H1 (cell line): ENCODE measurements at regions not wholly inside any gene's neighbourhood (a gene's known extent, or its start where the extent isn't known, plus 50 kb on each side); places are given as distances from the start of the nearest gene placed in this dataset.

Source experiments
- CTCF ChIA-PET: fragments of 300-600 bp; sonication (Branson Sonifier 250); formaldehyde crosslinking; loops from one replicate; lab custom pipeline; 2021; ENCODE audit not compliant: partially characterized antibody; lab: Charles Lee
- POLR2A ChIA-PET: fragments of 300-600 bp; sonication (Branson Sonifier 250); formaldehyde crosslinking; loops from one replicate; lab custom pipeline; 2021; ENCODE audit warnings: inconsistent platforms; ENCODE audit not compliant: partially characterized antibody; lab: Charles Lee
- DNase-seq, 2 experiments: peaks; one replicate each; pipeline versions ENCODE4 v3.0.0 to v3.0.0-alpha.2; 2010 to 2022; ENCODE audit warnings: low spot score in 2 of 2, low read depth in 1 of 2, mixed read lengths in 1 of 2
- FAIRE-seq: peaks from 2 replicates; lab custom pipeline; 2011; peaks lifted over from hg19 to GRCh38; lab: Jason Lieb, UNC
- H2AFZ ChIP-seq: 2 replicates; pipeline ENCODE4 v1.8.1; 2012; ENCODE audit warnings: low read length, inconsistent platforms
- H2AK5ac ChIP-seq: 2 replicates; pipeline ENCODE4 v1.6.1; 2013; ENCODE audit warnings: low read depth, low read length
- H2BK120ac ChIP-seq: replicated peaks from 2 replicates; pipeline ENCODE3; 2013; ENCODE audit warnings: low read depth, low read length, inconsistent platforms
- H2BK12ac ChIP-seq: 2 replicates; pipeline ENCODE4 v1.6.1; 2013; ENCODE audit warnings: low read depth, low read length
- H2BK15ac ChIP-seq: 2 replicates; pipeline ENCODE4 v1.6.1; 2013; ENCODE audit warnings: low read length
- H2BK20ac ChIP-seq: 2 replicates; pipeline ENCODE4 v1.6.1; 2013; ENCODE audit warnings: low read length
- H2BK5ac ChIP-seq: 2 replicates; pipeline ENCODE4 v1.6.1; 2013; ENCODE audit warnings: low read depth, low read length
- H3K14ac ChIP-seq: 2 replicates; pipeline ENCODE4 v1.6.1; 2013; ENCODE audit warnings: inconsistent platforms; ENCODE audit not compliant: insufficient read length
- H3K18ac ChIP-seq: 2 replicates; pipeline ENCODE4 v1.6.1; 2013; ENCODE audit warnings: low read length; ENCODE audit errors: extremely low read depth
- H3K23ac ChIP-seq: 2 replicates; pipeline ENCODE4 v1.6.1; 2013; ENCODE audit warnings: inconsistent platforms; ENCODE audit not compliant: insufficient read length
- H3K23me2 ChIP-seq: 2 replicates; pipeline ENCODE4 v1.6.1; 2013; ENCODE audit warnings: low read depth, low read length
- H3K27ac ChIP-seq: 2 replicates; pipeline ENCODE4 v1.6.1; 2011; ENCODE audit warnings: low read depth, low read length, inconsistent platforms
- H3K27me3 ChIP-seq, 4 experiments: replicated peaks in 1 of 4; 1 replicate in 1 of 4; 2 replicates in 3 of 4; pipeline versions ENCODE4 v1.6.1 to v1.8.1; 2011 to 2013; ENCODE audit warnings: low read length in 3 of 4, mild to moderate bottlenecking in 3 of 4, inconsistent platforms in 2 of 4, mixed read lengths in 2 of 4, moderate library complexity in 1 of 4; ENCODE audit not compliant: control insufficient read depth in 3 of 4, insufficient read depth in 3 of 4; ENCODE audit errors: extremely low read depth in 1 of 4
- H3K36me3 ChIP-seq, 4 experiments: 2 replicates each; pipeline versions ENCODE4 v1.6.1 to v1.8.1; 2011 to 2013; ENCODE audit warnings: mild to moderate bottlenecking in 4 of 4, low read length in 3 of 4, moderate library complexity in 2 of 4, control low read depth in 1 of 4, inconsistent platforms in 1 of 4; ENCODE audit not compliant: insufficient read depth in 4 of 4, control insufficient read depth in 2 of 4
- H3K4ac ChIP-seq: replicated peaks from 2 replicates; pipeline ENCODE3; 2013; ENCODE audit warnings: low read length, low read depth, mixed read lengths, inconsistent platforms; ENCODE audit not compliant: insufficient read length
- H3K4me1 ChIP-seq, 4 experiments: replicated peaks in 1 of 4; 1 replicate in 1 of 4; 2 replicates in 3 of 4; pipeline versions ENCODE4 v1.6.1 to v1.8.1; 2011 to 2013; ENCODE audit warnings: low read length in 3 of 4, inconsistent platforms in 2 of 4, mixed read lengths in 1 of 4; ENCODE audit not compliant: insufficient read depth in 4 of 4, control insufficient read depth in 3 of 4
- H3K4me2 ChIP-seq, 2 experiments: 2 replicates each; pipeline versions ENCODE4 v1.6.1 to v1.8.1; 2011 to 2013; ENCODE audit warnings: low read depth in 2 of 2, low read length in 2 of 2, control low read depth in 1 of 2, inconsistent platforms in 1 of 2, mild to moderate bottlenecking in 1 of 2; ENCODE audit not compliant: insufficient read depth in 1 of 2
- H3K4me3 ChIP-seq, 4 experiments: fragments of 200-600, 300-600 bp in 1 of 4; sonication (generic), shearing (Covaris generic), sonication (Bioruptor Twin) in 1 of 4; 2 replicates each; pipeline versions ENCODE4 v1.5.1 to v1.8.1; 2011 to 2016; ENCODE audit warnings: low read length in 4 of 4, low read depth in 3 of 4, control low read depth in 2 of 4, inconsistent platforms in 2 of 4, mild to moderate bottlenecking in 2 of 4, mixed read lengths in 1 of 4, moderate library complexity in 1 of 4; ENCODE audit not compliant: insufficient read depth in 2 of 4; ENCODE audit errors: extremely low read depth in 1 of 4
- H3K56ac ChIP-seq: replicated peaks from 2 replicates; pipeline ENCODE3; 2013; ENCODE audit warnings: low read depth, mild to moderate bottlenecking, mixed read lengths, low read length, inconsistent platforms; ENCODE audit not compliant: insufficient read length
- H3K79me1 ChIP-seq: 2 replicates; pipeline ENCODE4 v1.6.1; 2013; ENCODE audit warnings: low read depth, low read length, control low read depth
- H3K79me2 ChIP-seq, 2 experiments: 2 replicates each; pipeline versions ENCODE4 v1.6.1 to v1.8.1; 2012 to 2013; ENCODE audit warnings: low read length in 2 of 2, mild to moderate bottlenecking in 2 of 2, inconsistent platforms in 1 of 2; ENCODE audit not compliant: insufficient read depth in 2 of 2, control insufficient read depth in 1 of 2
- H3K9ac ChIP-seq, 4 experiments: replicated peaks in 1 of 4; 1 replicate in 1 of 4; 2 replicates in 3 of 4; pipeline versions ENCODE4 v1.6.1 to v1.8.1; 2011 to 2013; ENCODE audit warnings: low read depth in 3 of 4, low read length in 3 of 4, control low read depth in 2 of 4, mild to moderate bottlenecking in 2 of 4, moderate library complexity in 2 of 4, inconsistent platforms in 1 of 4; ENCODE audit errors: extremely low read depth in 1 of 4
- H3K9me3 ChIP-seq, 2 experiments: 2 replicates each; pipeline versions ENCODE4 v1.6.1 to v1.8.1; 2012 to 2013; ENCODE audit warnings: mild to moderate bottlenecking in 2 of 2, moderate library complexity in 2 of 2, control low read depth in 1 of 2, inconsistent platforms in 1 of 2, low read depth in 1 of 2, low read length in 1 of 2, mixed read lengths in 1 of 2; ENCODE audit not compliant: insufficient read depth in 2 of 2
- H4K20me1 ChIP-seq, 2 experiments: replicated peaks in 1 of 2; 2 replicates each; pipeline versions ENCODE3 to v1.8.1; 2011 to 2013; ENCODE audit warnings: inconsistent platforms in 2 of 2, low read length in 2 of 2, mild to moderate bottlenecking in 1 of 2; ENCODE audit not compliant: insufficient read depth in 2 of 2, control insufficient read depth in 1 of 2
- H4K5ac ChIP-seq: 2 replicates; pipeline ENCODE4 v1.6.1; 2013; ENCODE audit warnings: low read length, low read depth, mixed read lengths, inconsistent platforms; ENCODE audit not compliant: insufficient read length
- H4K8ac ChIP-seq: 2 replicates; pipeline ENCODE4 v1.8.0; 2013; ENCODE audit warnings: mild to moderate bottlenecking, moderate library complexity, low read length, inconsistent platforms; ENCODE audit not compliant: insufficient read depth; ENCODE audit errors: extremely low read depth
- H4K91ac ChIP-seq: replicated peaks from 2 replicates; pipeline ENCODE3; 2013; ENCODE audit warnings: low read length, mixed read lengths, inconsistent platforms; ENCODE audit not compliant: insufficient read length
- ATF2 ChIP-seq: IDR thresholded peaks from 2 replicates; pipeline ENCODE4 v1.6.1; 2012; ENCODE audit warnings: low read length, inconsistent platforms
- CREB1 ChIP-seq: IDR thresholded peaks from 2 replicates; pipeline ENCODE4 v1.6.1; 2012; ENCODE audit warnings: inconsistent platforms
- CTBP2 ChIP-seq: IDR thresholded peaks from 2 replicates; pipeline ENCODE4 v1.7.0; 2011; ENCODE audit warnings: borderline replicate concordance, mild to moderate bottlenecking, moderate library complexity, mixed read lengths, low read length; ENCODE audit not compliant: insufficient read depth, insufficient read length
- CTCF ChIP-seq, 3 experiments: IDR thresholded peaks; 1 replicate in 2 of 3; 2 replicates in 1 of 3; pipeline versions ENCODE4 v1.5.1 to v1.6.1; 2011; ENCODE audit warnings: low read length in 3 of 3, mild to moderate bottlenecking in 3 of 3, inconsistent platforms in 2 of 3, low read depth in 1 of 3, moderate library complexity in 1 of 3; ENCODE audit not compliant: insufficient read depth in 1 of 3; ENCODE audit errors: control extremely low read depth in 1 of 3
- HDAC6 ChIP-seq: IDR thresholded peaks from one replicate; pipeline ENCODE4 v1.7.1; 2012; ENCODE audit warnings: low read depth, mild to moderate bottlenecking, inconsistent platforms, low read length, moderate library complexity
- JUND ChIP-seq: IDR thresholded peaks from 2 replicates; pipeline ENCODE4 v1.6.1; 2011; ENCODE audit warnings: mild to moderate bottlenecking, improper control_type of control experiment, low read length
- SAP30 ChIP-seq: fragments of 300-600 bp; sonication (generic); IDR thresholded peaks from 2 replicates; pipeline ENCODE4 v1.7.1; 2012; ENCODE audit warnings: low read length, moderate library complexity, mild to moderate bottlenecking, inconsistent platforms; ENCODE audit not compliant: insufficient read depth, insufficient replicate concordance
- SIN3A ChIP-seq, 2 experiments: IDR thresholded peaks in 1 of 2; conservative IDR thresholded peaks in 1 of 2; 2 replicates each; pipeline ENCODE4 v1.6.1; 2011 to 2012; ENCODE audit warnings: low read length in 2 of 2, improper control_type of control experiment in 1 of 2, low read depth in 1 of 2, mild to moderate bottlenecking in 1 of 2
- USF2 ChIP-seq: IDR thresholded peaks from 2 replicates; pipeline ENCODE4 v1.6.1; 2011; ENCODE audit warnings: low read length, improper control_type of control experiment
- WGBS, 2 experiments: shearing (Covaris generic) in 1 of 2; methylation state at CpG; one replicate each; pipeline versions ENCODE4 v1.1.6 to v1.1.7; 2013 to 2015; ENCODE audit warnings: low lambda C conversion rate in 2 of 2, mixed read lengths in 2 of 2, inconsistent platforms in 1 of 2, low coverage in 1 of 2, missing lambda C conversion rate in 1 of 2; ENCODE audit not compliant: insufficient replicate concordance in 2 of 2, insufficient coverage in 1 of 2, insufficient read length in 1 of 2; ENCODE audit errors: extremely low coverage in 1 of 2, missing lambda C conversion rate in 1 of 2; 5-methylcytosine and 5-hydroxymethylcytosine counted together

GRCh38 chr13:40366119-40366518, 300.3 kb downstream of the FOXO1 start:
- no peaks in the 10 kb centered on the region for H3K23me2 ChIP-seq
- 93% methylated on average over 6 of the region's 6 CpGs; no CpG with 5 or more reads in 1 of the 2 experiments for WGBS, 2 experiments
- no peaks in the 10 kb centered on the region for H3K4me1 ChIP-seq
- no peaks in the 10 kb centered on the region for H3K79me2 ChIP-seq
- H3K4me3 ChIP-seq: no peak overlapping the region
- no peak overlapping the region for H3K18ac ChIP-seq
- no peak overlapping the region for H2BK12ac ChIP-seq
- no peak overlapping the region for H2BK120ac ChIP-seq
- no peak overlapping the region for H3K27ac ChIP-seq
- H4K8ac ChIP-seq: no peak overlapping the region
- H3K56ac ChIP-seq: no peak overlapping the region
- no peak overlapping the region for H3K23ac ChIP-seq
- H2BK5ac ChIP-seq: no peak overlapping the region
- H4K91ac ChIP-seq: no peak overlapping the region
- H2BK20ac ChIP-seq: no peak overlapping the region
- H3K27me3 ChIP-seq: no peaks in the 10 kb centered on the region
- H3K9ac ChIP-seq: no peak overlapping the region
- ChIA-PET CTCF (no interaction called here), POLR2A (no interaction called here)
- no peak overlapping the region for H2BK15ac ChIP-seq
- H4K20me1 ChIP-seq: no peaks in the 10 kb centered on the region
- no peak overlapping the region for H4K5ac ChIP-seq
- H3K36me3 ChIP-seq: no peaks in the 10 kb centered on the region
- no peak overlapping the region for H3K4ac ChIP-seq
- no peaks in the 10 kb centered on the region for H3K79me1 ChIP-seq
- H3K4me2 ChIP-seq: no peak overlapping the region
- H3K14ac ChIP-seq: no peak overlapping the region
- H3K9me3 ChIP-seq: no peaks in the 10 kb centered on the region
- FAIRE-seq (no peak), DNase-seq (no peak)
- no peak overlapping the region for H2AK5ac ChIP-seq
- no peak overlapping the region for H2AFZ ChIP-seq
- TF ChIP-seq SAP30: no peak
- TF ChIP-seq USF2: no peak
- TF ChIP-seq CTCF (IDR thresholded peaks at IDR 0.05; ENCODE audit: control extremely low read depth in 1 of 3, insufficient read depth in 1 of 3, low read depth in 1 of 3, low read length in 3 of 3): no peak
- no peak for TF ChIP-seq CREB1
- TF ChIP-seq CTBP2: no peak
- TF ChIP-seq JUND: no peak
- no peak for TF ChIP-seq HDAC6
- TF ChIP-seq SIN3A (conservative IDR thresholded peaks at IDR 0.05 in 1 of 2, IDR thresholded peaks at IDR 0.05 in 1 of 2; ENCODE audit: low read depth in 1 of 2, low read length in 2 of 2): no peak
- TF ChIP-seq ATF2: no peak
